Skeletal muscle tissue (tissue), 4 donors: ENCODE measurements at regions not wholly inside any gene's neighbourhood (a gene's known extent, or its start where the extent isn't known, plus 50 kb on each side); places are given as distances from the start of the nearest gene placed in this dataset. TPM values are rescaled to one million over a fixed set of nuclear protein-coding genes. Genes with fewer than 3 reads are reported as not detected.

Experiments
- H3K27ac ChIP-seq: one replicate; pipeline ENCODE4 v1.7.0; 2013; ENCODE audit warnings: mild to moderate bottlenecking, low read depth, low read length, inconsistent platforms
- H3K27me3 ChIP-seq, 3 donors: one replicate each; pipeline ENCODE4 v1.7.0; 2013; ENCODE audit warnings: low read length in 3 of 3; ENCODE audit not compliant: control insufficient read depth in 3 of 3, insufficient read depth in 3 of 3
- H3K36me3 ChIP-seq, 3 donors: one replicate each; pipeline ENCODE4 v1.7.0; 2013; ENCODE audit warnings: low read length in 3 of 3; ENCODE audit not compliant: control insufficient read depth in 3 of 3, insufficient read depth in 3 of 3
- H3K4me1 ChIP-seq, 3 donors: one replicate each; pipeline ENCODE4 v1.7.0; 2013; ENCODE audit warnings: low read length in 3 of 3, mild to moderate bottlenecking in 3 of 3; ENCODE audit not compliant: control insufficient read depth in 3 of 3, insufficient read depth in 3 of 3
- H3K4me3 ChIP-seq, 3 donors: one replicate each; pipeline ENCODE4 v1.7.0; 2013; ENCODE audit warnings: low read length in 3 of 3
- H3K9ac ChIP-seq, 3 donors: one replicate each; pipeline ENCODE4 v1.7.0; 2013; ENCODE audit warnings: low read length in 3 of 3, mild to moderate bottlenecking in 3 of 3, moderate library complexity in 2 of 3, low read depth in 1 of 3
- H3K9me3 ChIP-seq, 3 donors: one replicate each; pipeline ENCODE4 v1.7.0; 2013; ENCODE audit warnings: low read length in 3 of 3; ENCODE audit not compliant: control insufficient read depth in 3 of 3
- small RNA-seq: library from RNA; depleted of rRNA; stranded (forward); fragments of <200 nt; gene quantifications from one replicate; pipeline ENCODE3, GENCODE V24; 2014
- donor health status: Osteomylitis.

- H3K27ac ChIP-seq: no peak overlapping the region
- H3K4me1 ChIP-seq: no peaks in the 10 kb centered on the region
- H3K9ac ChIP-seq: no peak overlapping the region
- no peaks in the 10 kb centered on the region for H3K36me3 ChIP-seq
- no peaks in the 10 kb centered on the region for H3K27me3 ChIP-seq
- no peaks in the 10 kb centered on the region for H3K9me3 ChIP-seq
- H3K4me3 ChIP-seq: no peak overlapping the region
Measured at GRCh38 chr13:103142151-103142550, 75.9 kb upstream of the SLC10A2 start.

- Histone ChIP-seq H3K9ac (no peak overlapping the region), H3K4me1 (no peaks in the 10 kb centered on the region), H3K27me3 (no peaks in the 10 kb centered on the region), H3K27ac (no peak overlapping the region), H3K36me3 (no peaks in the 10 kb centered on the region), H3K9me3 (no peaks in the 10 kb centered on the region), H3K4me3 (no peak overlapping the region)
Measured at GRCh38 chr13:103140001-103140671, 73.9 kb upstream of the SLC10A2 start.

- H3K27ac ChIP-seq: no peak overlapping the region
- H3K9ac ChIP-seq: no peak overlapping the region
- no peaks in the 10 kb centered on the region for H3K27me3 ChIP-seq
- no peaks in the 10 kb centered on the region for H3K9me3 ChIP-seq
- no peak overlapping the region for H3K4me3 ChIP-seq
- H3K36me3 ChIP-seq: no peaks in the 10 kb centered on the region
- no peaks in the 10 kb centered on the region for H3K4me1 ChIP-seq
Measured at GRCh38 chr13:103134271-103134670, 68.1 kb upstream of the SLC10A2 start.

- H3K27ac ChIP-seq: no peak overlapping the region
- H3K27me3 ChIP-seq: no peaks in the 10 kb centered on the region
- no peak overlapping the region for H3K4me3 ChIP-seq
- no peak overlapping the region for H3K9ac ChIP-seq
- no peaks in the 10 kb centered on the region for H3K9me3 ChIP-seq
- H3K4me1 ChIP-seq: no peaks in the 10 kb centered on the region
- no peaks in the 10 kb centered on the region for H3K36me3 ChIP-seq
Measured at GRCh38 chr13:103133556-103133955, 67.3 kb upstream of the SLC10A2 start.

GRCh38 chr13:103130681-103131210 lies 64.5 kb upstream of the SLC10A2 start:
- Histone ChIP-seq H3K9me3 (no peaks in the 10 kb centered on the region), H3K36me3 (no peaks in the 10 kb centered on the region), H3K27ac (no peak overlapping the region), H3K4me1 (no peaks in the 10 kb centered on the region), H3K4me3 (no peak overlapping the region), H3K27me3 (no peaks in the 10 kb centered on the region), H3K9ac (no peak overlapping the region)

- Histone ChIP-seq H3K4me3 (no peak overlapping the region), H3K27me3 (no peaks in the 10 kb centered on the region), H3K9ac (no peak overlapping the region), H3K27ac (no peak overlapping the region), H3K4me1 (no peaks in the 10 kb centered on the region), H3K9me3 (no peaks in the 10 kb centered on the region), H3K36me3 (no peaks in the 10 kb centered on the region)
Measured at GRCh38 chr13:103130146-103130545, 63.9 kb upstream of the SLC10A2 start.

Small RNA genes in the stretch of these regions (small RNA-seq; reads per million reads assigned to genes)
- gene RF00402 (not detected), gene RF02090 (not detected), gene RF02091 (not detected), gene RNA5SP38 (not detected)
